ENCODE measurements at regions not wholly inside any gene's neighbourhood (a gene's known extent, or its start where the extent isn't known, plus 50 kb on each side); places are given as distances from the start of the nearest gene placed in this dataset.

GRCh38 chr12:78617683-78618082 is 246.9 kb upstream of the SYT1 start:
- TF ChIP-seq POLR2AphosphoS5 (IDR thresholded peaks at IDR 0.05) (no peak), EP300 (IDR thresholded peaks at IDR 0.05; ENCODE audit: low read depth) (no peak)

All from transverse colon (tissue), 3 donors.